Gastrocnemius medialis (tissue), 4 donors: ENCODE measurements at regions not wholly inside any gene's neighbourhood (a gene's known extent, or its start where the extent isn't known, plus 50 kb on each side); places are given as distances from the start of the nearest gene placed in this dataset.

Source experiments
- ATAC-seq, 2 donors: fragments of 150-250 bp; one replicate each; pipeline ENCODE4 v1.9.1; 2016
- DNase-seq, 2 donors: peaks; one replicate each; pipeline ENCODE4 v3.0.0-alpha.2; 2019
- H3K27ac ChIP-seq, 4 donors: fragments of 200-600 bp; sonication (generic); 1 replicate in 1 of 4; 2 replicates in 3 of 4; pipeline ENCODE4 v1.5.1; 2016 to 2018; ENCODE audit warnings: mild to moderate bottlenecking in 2 of 4, moderate library complexity in 1 of 4
- H3K27me3 ChIP-seq, 3 donors: fragments of 200-600 bp; sonication (generic) in 2 of 3; 1 replicate in 1 of 3; 2 replicates in 2 of 3; pipeline versions ENCODE4 v1.5.1 to v1.6.0; 2016 to 2019; ENCODE audit warnings: mild to moderate bottlenecking in 1 of 3, moderate library complexity in 1 of 3
- H3K36me3 ChIP-seq, 2 donors: fragments of 200-600 bp; sonication (generic) in 1 of 2; one replicate each; pipeline ENCODE4 v1.5.1; 2017 to 2018
- H3K4me1 ChIP-seq, 2 donors: fragments of 200-600 bp; sonication (generic) in 1 of 2; one replicate each; pipeline ENCODE4 v1.5.1; 2016 to 2017; ENCODE audit warnings: mild to moderate bottlenecking in 2 of 2
- H3K4me3 ChIP-seq, 4 donors: fragments of 200-600 bp; sonication (generic) in 3 of 4; 1 replicate in 1 of 4; 2 replicates in 3 of 4; pipeline ENCODE4 v1.5.1; 2016 to 2019; ENCODE audit warnings: mild to moderate bottlenecking in 2 of 4
- H3K9me3 ChIP-seq, 3 donors: fragments of 200-600 bp; sonication (generic) in 2 of 3; 1 replicate in 1 of 3; 2 replicates in 2 of 3; pipeline ENCODE4 v1.5.1; 2016 to 2019
- POLR2A ChIP-seq, 2 donors: fragments of 450-650 bp; IDR thresholded peaks; one replicate each; pipeline ENCODE4 v1.6.1; 2017; ENCODE audit warnings: antibody characterized with exemption in 2 of 2, mild to moderate bottlenecking in 2 of 2, moderate library complexity in 2 of 2
- in situ Hi-C, 4 donors: fragments of 200-750 bp; cut with MboI; loops; one replicate each; pipeline versions ENCODE4 v1.15.0 to v1.8.0; 2017; ENCODE audit warnings: low sequenced_read_pairs in 4 of 4
- intact Hi-C: fragments of 100-400 bp; cut with DNase I; formaldehyde crosslinking; loops from one replicate; pipeline ENCODE4 v1.15.1; 2023; ENCODE audit warnings: low total_unique reads
- TF ChIP-seq, protein P1 (sequence below), 5 experiments: fragments of 450-650 bp in 3 of 5; fragments of 200-600 bp in 2 of 5; sonication (generic) in 2 of 5; IDR thresholded peaks in 4 of 5; conservative IDR thresholded peaks in 1 of 5; 1 replicate in 4 of 5; 2 replicates in 1 of 5; pipeline ENCODE4 v1.5.1; 2016 to 2019; ENCODE audit warnings: antibody characterized with exemption in 5 of 5, mild to moderate bottlenecking in 3 of 5, moderate library complexity in 3 of 5

- Histone ChIP-seq H3K27ac (no peak overlapping the region), H3K36me3 (no peaks in the 10 kb centered on the region), H3K27me3 (no peaks in the 10 kb centered on the region), H3K4me1 (no peaks in the 10 kb centered on the region), H3K9me3 (no peaks in the 10 kb centered on the region), H3K4me3 (no peak overlapping the region)
- in situ Hi-C loops, result no loop called here
- no peak for DNase-seq
- intact Hi-C loops, result no loop called here
- ATAC-seq, result no peak
- no peak for TF ChIP-seq POLR2A (IDR thresholded peaks at IDR 0.05)
- TF ChIP-seq, protein P1, sequence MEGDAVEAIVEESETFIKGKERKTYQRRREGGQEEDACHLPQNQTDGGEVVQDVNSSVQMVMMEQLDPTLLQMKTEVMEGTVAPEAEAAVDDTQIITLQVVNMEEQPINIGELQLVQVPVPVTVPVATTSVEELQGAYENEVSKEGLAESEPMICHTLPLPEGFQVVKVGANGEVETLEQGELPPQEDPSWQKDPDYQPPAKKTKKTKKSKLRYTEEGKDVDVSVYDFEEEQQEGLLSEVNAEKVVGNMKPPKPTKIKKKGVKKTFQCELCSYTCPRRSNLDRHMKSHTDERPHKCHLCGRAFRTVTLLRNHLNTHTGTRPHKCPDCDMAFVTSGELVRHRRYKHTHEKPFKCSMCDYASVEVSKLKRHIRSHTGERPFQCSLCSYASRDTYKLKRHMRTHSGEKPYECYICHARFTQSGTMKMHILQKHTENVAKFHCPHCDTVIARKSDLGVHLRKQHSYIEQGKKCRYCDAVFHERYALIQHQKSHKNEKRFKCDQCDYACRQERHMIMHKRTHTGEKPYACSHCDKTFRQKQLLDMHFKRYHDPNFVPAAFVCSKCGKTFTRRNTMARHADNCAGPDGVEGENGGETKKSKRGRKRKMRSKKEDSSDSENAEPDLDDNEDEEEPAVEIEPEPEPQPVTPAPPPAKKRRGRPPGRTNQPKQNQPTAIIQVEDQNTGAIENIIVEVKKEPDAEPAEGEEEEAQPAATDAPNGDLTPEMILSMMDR (IDR thresholded peaks at IDR 0.05 in 4 of 5, conservative IDR thresholded peaks at IDR 0.05 in 1 of 5), result no peak
Observed at GRCh38 chr18:27711382-27711781, 465.5 kb downstream of the CDH2 start.

GRCh38 chr18:27709344-27709743, 467.6 kb downstream of the CDH2 start:
- H3K27ac ChIP-seq, result no peak overlapping the region
- H3K27me3 ChIP-seq, result no peaks in the 10 kb centered on the region
- H3K36me3 ChIP-seq, result no peaks in the 10 kb centered on the region
- DNase-seq, result no peak
- H3K4me3 ChIP-seq, result no peak overlapping the region
- TF ChIP-seq, protein P1 (IDR thresholded peaks at IDR 0.05 in 4 of 5, conservative IDR thresholded peaks at IDR 0.05 in 1 of 5), result no peak
- TF ChIP-seq POLR2A (IDR thresholded peaks at IDR 0.05), result no peak
- in situ Hi-C loops, result no loop called here
- intact Hi-C loops, result no loop called here
- no peak for ATAC-seq
- no peaks in the 10 kb centered on the region for H3K4me1 ChIP-seq
- H3K9me3 ChIP-seq, result no peaks in the 10 kb centered on the region

DNA sequence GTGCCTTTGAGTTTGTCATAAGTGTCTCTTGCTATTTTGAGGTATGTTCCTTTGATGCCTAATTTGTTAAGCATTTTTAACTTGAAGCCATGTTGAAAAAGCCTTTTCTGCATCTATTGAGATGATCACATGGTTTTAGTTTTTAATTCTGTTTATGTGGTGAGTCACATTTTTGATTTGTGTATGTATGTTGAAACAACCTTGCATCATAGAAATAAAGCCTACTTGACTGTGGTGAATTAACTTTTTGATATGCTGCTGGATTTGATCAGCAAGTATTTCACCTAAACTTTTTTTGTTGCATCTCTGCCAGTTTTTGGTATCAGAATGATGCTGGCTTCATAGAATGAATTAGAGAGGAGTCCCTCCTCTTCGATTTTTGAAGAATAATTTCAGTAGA, 469.7 kb downstream of the CDH2 start:
- TF ChIP-seq POLR2A (IDR thresholded peaks at IDR 0.05), result no peak
- TF ChIP-seq, protein P1 (IDR thresholded peaks at IDR 0.05 in 4 of 5, conservative IDR thresholded peaks at IDR 0.05 in 1 of 5), result no peak
- Histone ChIP-seq H3K4me1 (no peaks in the 10 kb centered on the region), H3K27me3 (no peaks in the 10 kb centered on the region), H3K9me3 (no peaks in the 10 kb centered on the region), H3K36me3 (no peaks in the 10 kb centered on the region), H3K27ac (no peak overlapping the region), H3K4me3 (no peak overlapping the region)
- no peak for DNase-seq
- in situ Hi-C loops, result no loop called here
- ATAC-seq, result no peak
- intact Hi-C loops, result no loop called here

DNA sequence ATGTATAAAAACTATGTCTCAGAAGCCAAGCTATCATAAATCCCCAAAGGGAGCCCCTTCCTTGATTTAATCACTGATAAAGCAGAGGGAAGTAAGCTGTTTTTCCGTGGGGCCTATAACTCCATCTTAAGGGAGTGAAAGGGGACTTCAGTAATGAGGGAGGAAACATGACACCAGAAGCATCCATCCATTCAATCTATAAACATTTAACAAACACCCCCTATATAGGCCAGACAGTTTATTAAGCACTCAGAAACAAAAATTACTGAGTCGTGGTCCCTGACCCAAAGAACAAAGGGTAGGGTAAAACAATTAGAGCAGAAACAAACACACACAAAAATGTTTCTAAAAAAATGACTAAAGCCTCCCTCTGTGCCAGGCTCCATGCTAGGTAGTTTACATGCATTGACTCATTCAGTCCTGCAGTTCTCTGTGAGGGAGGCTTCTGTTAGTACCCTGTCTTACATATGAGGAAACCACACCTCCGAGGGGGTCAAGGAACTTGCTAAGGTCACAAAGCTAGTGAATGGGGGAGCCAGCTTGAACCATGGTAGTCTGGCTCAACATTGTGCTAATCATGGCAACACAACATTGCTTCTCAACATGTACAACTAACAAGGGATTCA, 472.1 kb downstream of the CDH2 start:
- Histone ChIP-seq H3K27me3 (no peaks in the 10 kb centered on the region), H3K4me3 (no peak overlapping the region), H3K4me1 (no peaks in the 10 kb centered on the region), H3K27ac (no peak overlapping the region), H3K9me3 (no peaks in the 10 kb centered on the region), H3K36me3 (no peaks in the 10 kb centered on the region)
- no peak for ATAC-seq
- intact Hi-C loops, result no loop called here
- no peak for DNase-seq
- TF ChIP-seq, protein P1 (IDR thresholded peaks at IDR 0.05 in 4 of 5, conservative IDR thresholded peaks at IDR 0.05 in 1 of 5), result no peak
- no peak for TF ChIP-seq POLR2A (IDR thresholded peaks at IDR 0.05)
- in situ Hi-C loops, result no loop called here

DNA sequence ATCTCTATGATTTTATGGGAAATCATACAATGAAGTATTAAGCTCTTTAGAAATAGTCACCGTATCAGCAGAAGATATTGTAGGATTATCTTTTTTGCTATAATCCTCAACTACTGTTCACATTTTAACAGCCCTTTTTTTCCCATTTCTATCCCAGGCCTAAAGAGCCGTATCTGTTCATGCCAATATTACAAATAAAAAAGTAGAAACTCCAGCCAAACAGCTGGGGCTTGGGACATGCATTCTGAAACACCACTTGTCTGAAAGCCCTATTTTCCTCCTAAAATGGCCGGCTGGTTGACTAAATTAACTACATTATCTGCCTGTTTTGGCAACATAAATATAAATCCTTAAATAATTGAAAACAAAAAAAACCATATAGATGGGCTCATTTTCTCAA, 477.8 kb downstream of the CDH2 start:
- no peak for TF ChIP-seq POLR2A (IDR thresholded peaks at IDR 0.05)
- TF ChIP-seq, protein P1 (IDR thresholded peaks at IDR 0.05 in 4 of 5, conservative IDR thresholded peaks at IDR 0.05 in 1 of 5), result no peak
- no peaks in the 10 kb centered on the region for H3K36me3 ChIP-seq
- DNase-seq (no peak), ATAC-seq (no peak)
- H3K9me3 ChIP-seq, result no peaks in the 10 kb centered on the region
- no peaks in the 10 kb centered on the region for H3K4me1 ChIP-seq
- no peak overlapping the region for H3K4me3 ChIP-seq
- no peaks in the 10 kb centered on the region for H3K27me3 ChIP-seq
- intact Hi-C loops (no loop called here), in situ Hi-C loops (no loop called here)
- H3K27ac ChIP-seq, result no peak overlapping the region
